ENCODE measurements at regions not wholly inside any gene's neighbourhood (a gene's known extent, or its start where the extent isn't known, plus 50 kb on each side); places are given as distances from the start of the nearest gene placed in this dataset.

DNA sequence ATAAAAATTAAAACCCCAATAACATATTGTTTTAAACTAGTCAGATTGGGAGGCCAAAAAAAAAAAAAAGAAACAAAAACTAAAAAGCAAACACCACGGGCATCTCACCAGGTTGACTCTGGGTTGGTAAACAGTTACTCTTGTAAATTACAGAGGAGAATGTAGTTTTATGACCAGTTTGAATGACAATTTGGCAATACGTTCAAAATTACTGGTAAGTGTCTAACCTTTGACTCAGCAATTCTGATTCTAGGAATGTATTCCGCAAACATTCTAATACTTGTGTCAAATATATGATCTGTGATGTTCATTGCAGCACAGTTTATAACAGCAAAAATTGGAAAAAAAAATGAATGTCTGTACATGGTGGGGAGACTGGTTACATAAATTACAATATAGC, 1376.0 kb downstream of the TBC1D22A start:
- Histone ChIP-seq H3K79me2 (ENCODE audit: control insufficient read depth, low read length) (no peaks in the 10 kb centered on the region), H3K4me2 (ENCODE audit: low read length) (no peak overlapping the region), H3K36me3 (ENCODE audit: control insufficient read depth, low read length) (no peaks in the 10 kb centered on the region), H3K4me1 (ENCODE audit: control insufficient read depth, low read length) (no peaks in the 10 kb centered on the region), H3K9me3 (ENCODE audit: control insufficient read depth, insufficient read depth, low read length) (no peaks in the 10 kb centered on the region), H3K27ac (ENCODE audit: low read depth, low read length) (no peak overlapping the region), H3K27me3 (ENCODE audit: control insufficient read depth, low read length) (no peaks in the 10 kb centered on the region), H3K4me3 (ENCODE audit: low read length) (no peak overlapping the region), H3F3A (ENCODE audit: control insufficient read depth, insufficient read depth) (no peaks in the 10 kb centered on the region), H4K20me1 (ENCODE audit: control insufficient read depth, insufficient read depth, low read depth, low read length) (no peaks in the 10 kb centered on the region), H3K9me2 (replicated peaks; ENCODE audit: control insufficient read depth, low read length) (no peaks in the 10 kb centered on the region)
- no peak for TF ChIP-seq EZH2phosphoT487 (IDR thresholded peaks at IDR 0.05; ENCODE audit: borderline replicate concordance, low read length)
- TF ChIP-seq, protein P1, sequence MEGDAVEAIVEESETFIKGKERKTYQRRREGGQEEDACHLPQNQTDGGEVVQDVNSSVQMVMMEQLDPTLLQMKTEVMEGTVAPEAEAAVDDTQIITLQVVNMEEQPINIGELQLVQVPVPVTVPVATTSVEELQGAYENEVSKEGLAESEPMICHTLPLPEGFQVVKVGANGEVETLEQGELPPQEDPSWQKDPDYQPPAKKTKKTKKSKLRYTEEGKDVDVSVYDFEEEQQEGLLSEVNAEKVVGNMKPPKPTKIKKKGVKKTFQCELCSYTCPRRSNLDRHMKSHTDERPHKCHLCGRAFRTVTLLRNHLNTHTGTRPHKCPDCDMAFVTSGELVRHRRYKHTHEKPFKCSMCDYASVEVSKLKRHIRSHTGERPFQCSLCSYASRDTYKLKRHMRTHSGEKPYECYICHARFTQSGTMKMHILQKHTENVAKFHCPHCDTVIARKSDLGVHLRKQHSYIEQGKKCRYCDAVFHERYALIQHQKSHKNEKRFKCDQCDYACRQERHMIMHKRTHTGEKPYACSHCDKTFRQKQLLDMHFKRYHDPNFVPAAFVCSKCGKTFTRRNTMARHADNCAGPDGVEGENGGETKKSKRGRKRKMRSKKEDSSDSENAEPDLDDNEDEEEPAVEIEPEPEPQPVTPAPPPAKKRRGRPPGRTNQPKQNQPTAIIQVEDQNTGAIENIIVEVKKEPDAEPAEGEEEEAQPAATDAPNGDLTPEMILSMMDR (IDR thresholded peaks at IDR 0.05; ENCODE audit: low read depth, low read length, poor library complexity, severe bottlenecking), result no peak

DNA sequence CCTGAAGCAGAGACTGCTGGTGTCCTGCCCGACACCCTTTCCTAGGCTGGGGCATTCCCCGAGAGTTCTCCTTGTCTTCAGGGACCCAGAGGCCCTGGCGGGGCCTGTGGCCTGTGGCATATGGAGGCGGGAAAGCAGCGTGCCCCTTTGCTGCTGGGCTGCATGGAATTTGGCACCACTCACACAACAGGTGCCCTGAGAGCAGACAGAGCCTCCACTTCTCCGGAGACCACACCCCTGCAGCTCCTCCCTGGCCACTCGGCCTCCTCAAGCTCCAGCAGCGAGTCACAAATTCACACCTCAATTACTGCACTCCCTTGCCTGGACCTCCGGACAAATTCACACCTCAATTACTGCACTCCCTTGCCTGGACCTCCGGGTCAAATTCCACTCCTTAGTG, 1375.2 kb downstream of the TBC1D22A start:
- Histone ChIP-seq H3K79me2 (ENCODE audit: control insufficient read depth, low read length) (no peaks in the 10 kb centered on the region), H3K27me3 (ENCODE audit: control insufficient read depth, low read length) (no peaks in the 10 kb centered on the region), H3K4me1 (ENCODE audit: control insufficient read depth, low read length) (no peaks in the 10 kb centered on the region), H3K27ac (ENCODE audit: low read depth, low read length) (no peak overlapping the region), H3K9me3 (ENCODE audit: control insufficient read depth, insufficient read depth, low read length) (no peaks in the 10 kb centered on the region), H3K4me2 (ENCODE audit: low read length) (no peak overlapping the region), H4K20me1 (ENCODE audit: control insufficient read depth, insufficient read depth, low read depth, low read length) (no peaks in the 10 kb centered on the region), H3K4me3 (ENCODE audit: low read length) (no peak overlapping the region), H3K36me3 (ENCODE audit: control insufficient read depth, low read length) (no peaks in the 10 kb centered on the region), H3F3A (ENCODE audit: control insufficient read depth, insufficient read depth) (no peaks in the 10 kb centered on the region), H3K9me2 (replicated peaks; ENCODE audit: control insufficient read depth, low read length) (no peaks in the 10 kb centered on the region)
- TF ChIP-seq, protein P1 (IDR thresholded peaks at IDR 0.05; ENCODE audit: low read depth, low read length, poor library complexity, severe bottlenecking), result no peak
- TF ChIP-seq EZH2phosphoT487 (IDR thresholded peaks at IDR 0.05; ENCODE audit: borderline replicate concordance, low read length), result no peak

DNA sequence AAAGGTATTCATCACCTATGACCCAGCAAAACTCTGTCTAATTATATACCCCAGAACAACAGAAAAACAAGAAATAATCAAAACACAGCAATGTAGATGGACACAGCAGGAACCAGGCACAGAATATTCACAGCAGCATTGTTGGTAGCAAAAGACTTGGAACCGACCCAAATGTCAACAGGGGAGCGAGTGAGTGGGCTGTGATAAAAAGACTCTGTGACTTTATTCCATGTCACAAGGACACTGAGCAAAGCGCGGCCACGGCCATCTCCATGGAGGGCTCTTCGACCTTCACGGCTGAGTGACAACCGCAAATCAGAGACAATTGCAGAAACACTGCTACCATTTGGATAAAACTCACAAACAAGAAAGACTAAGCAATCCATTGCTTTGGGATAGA, 1373.1 kb downstream of the TBC1D22A start:
- no peak overlapping the region for H3K4me3 ChIP-seq (ENCODE audit: low read length)
- no peak for TF ChIP-seq EZH2phosphoT487 (IDR thresholded peaks at IDR 0.05; ENCODE audit: borderline replicate concordance, low read length)
- TF ChIP-seq, protein P1 (IDR thresholded peaks at IDR 0.05; ENCODE audit: low read depth, low read length, poor library complexity, severe bottlenecking), result no peak
- no peak overlapping the region for H3K27ac ChIP-seq (ENCODE audit: low read depth, low read length)
- H3K4me1 ChIP-seq (ENCODE audit: control insufficient read depth, low read length), result no peaks in the 10 kb centered on the region
- H3K27me3 ChIP-seq (ENCODE audit: control insufficient read depth, low read length), result no peaks in the 10 kb centered on the region
- no peaks in the 10 kb centered on the region for H3K36me3 ChIP-seq (ENCODE audit: control insufficient read depth, low read length)
- H3K9me3 ChIP-seq (ENCODE audit: control insufficient read depth, insufficient read depth, low read length), result no peaks in the 10 kb centered on the region
- H3K9me2 ChIP-seq (replicated peaks; ENCODE audit: control insufficient read depth, low read length), result no peaks in the 10 kb centered on the region
- no peak overlapping the region for H3K4me2 ChIP-seq (ENCODE audit: low read length)
- no peaks in the 10 kb centered on the region for H3K79me2 ChIP-seq (ENCODE audit: control insufficient read depth, low read length)
- H3F3A ChIP-seq (ENCODE audit: control insufficient read depth, insufficient read depth), result no peaks in the 10 kb centered on the region
- no peaks in the 10 kb centered on the region for H4K20me1 ChIP-seq (ENCODE audit: control insufficient read depth, insufficient read depth, low read depth, low read length)

DNA sequence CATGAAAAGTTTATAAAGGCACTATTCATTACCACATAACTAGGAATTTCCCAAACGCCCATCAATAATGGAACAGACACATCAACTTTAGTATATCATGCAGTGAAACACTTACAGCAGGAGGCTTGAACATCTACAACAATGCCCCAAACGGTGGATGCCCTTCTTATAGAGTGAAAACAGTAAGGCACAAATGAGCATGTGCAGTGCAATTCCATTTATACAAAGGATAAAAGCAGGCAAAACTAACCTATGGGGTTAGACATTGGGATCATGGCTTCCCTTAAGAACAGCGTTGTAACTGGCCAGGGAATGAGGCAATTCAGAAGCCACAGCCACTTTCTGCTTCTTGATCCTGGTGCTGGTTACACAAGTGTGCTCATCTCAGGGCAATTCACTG, 1363.0 kb downstream of the TBC1D22A start:
- TF ChIP-seq, protein P1 (IDR thresholded peaks at IDR 0.05; ENCODE audit: low read depth, low read length, poor library complexity, severe bottlenecking), result no peak
- no peak for TF ChIP-seq EZH2phosphoT487 (IDR thresholded peaks at IDR 0.05; ENCODE audit: borderline replicate concordance, low read length)
- H3K27me3 ChIP-seq (ENCODE audit: control insufficient read depth, low read length), result no peaks in the 10 kb centered on the region
- no peaks in the 10 kb centered on the region for H4K20me1 ChIP-seq (ENCODE audit: control insufficient read depth, insufficient read depth, low read depth, low read length)
- H3K79me2 ChIP-seq (ENCODE audit: control insufficient read depth, low read length), result no peaks in the 10 kb centered on the region
- peaks cover 6% of the 10 kb centered on the region for H3K4me1 ChIP-seq (ENCODE audit: control insufficient read depth, low read length)
- no peaks in the 10 kb centered on the region; the same call in 1 of the 2 replicates for H3F3A ChIP-seq (ENCODE audit: control insufficient read depth, insufficient read depth)
- no peak overlapping the region for H3K4me2 ChIP-seq (ENCODE audit: low read length)
- H3K36me3 ChIP-seq (ENCODE audit: control insufficient read depth, low read length), result no peaks in the 10 kb centered on the region
- H3K9me3 ChIP-seq (ENCODE audit: control insufficient read depth, insufficient read depth, low read length), result no peaks in the 10 kb centered on the region
- H3K27ac ChIP-seq (ENCODE audit: low read depth, low read length), result no peak overlapping the region
- no peaks in the 10 kb centered on the region for H3K9me2 ChIP-seq (replicated peaks; ENCODE audit: control insufficient read depth, low read length)
- H3K4me3 ChIP-seq (ENCODE audit: low read length), result no peak overlapping the region
